ENCODE measurements at regions not wholly inside any gene's neighbourhood (a gene's known extent, or its start where the extent isn't known, plus 50 kb on each side); places are given as distances from the start of the nearest gene placed in this dataset.

- H3K36me3 ChIP-seq (ENCODE audit: control insufficient read depth, insufficient read depth, low read length) = no peaks in the 10 kb centered on the region
- peaks cover 3% of the 10 kb centered on the region for H3K4me1 ChIP-seq (ENCODE audit: control insufficient read depth, extremely low read depth, insufficient read depth, low read length)
- no peak overlapping the region for H3K9ac ChIP-seq (ENCODE audit: insufficient read depth, low read length)
- no peaks in the 10 kb centered on the region for H4K20me1 ChIP-seq (ENCODE audit: control insufficient read depth, extremely low read depth, insufficient read depth, low read length)
- H3K4me3 ChIP-seq (replicated peaks in 1 of 4; ENCODE audit: control extremely low read depth in 1 of 4, insufficient read depth in 1 of 4, low read depth in 3 of 4, low read length in 4 of 4) = no peak overlapping the region
- H3K4me2 ChIP-seq (ENCODE audit: extremely low read depth, insufficient read depth, low read length) = no peak overlapping the region
- no peak overlapping the region for H3K27ac ChIP-seq (ENCODE audit: insufficient read depth, low read length)
- H3K27me3 ChIP-seq (ENCODE audit: control insufficient read depth, insufficient read depth, low read length) = no peaks in the 10 kb centered on the region
- no peak for DNase-seq (ENCODE audit: low read depth in 2 of 2)
- no peak for TF ChIP-seq CTCF (conservative IDR thresholded peaks at IDR 0.05 in 1 of 2, IDR thresholded peaks at IDR 0.05 in 1 of 2; ENCODE audit: low read depth in 1 of 2, low read length in 2 of 2)
- TF ChIP-seq EZH2 (IDR thresholded peaks at IDR 0.05; ENCODE audit: low read length, missing control alignments) = no peak
- H3K9me3 ChIP-seq (ENCODE audit: control insufficient read depth, insufficient read depth, low read depth, low read length) = no peaks in the 10 kb centered on the region
- H3K79me2 ChIP-seq (ENCODE audit: control insufficient read depth, insufficient read depth, low read length) = no peaks in the 10 kb centered on the region
- no peak overlapping the region for H2AFZ ChIP-seq (ENCODE audit: low read length)
Measured at GRCh38 chr11:119505071-119505470, 82.1 kb upstream of the THY1 start.

- DNase-seq (ENCODE audit: low read depth in 2 of 2) = no peak
- Histone ChIP-seq H3K27me3 (ENCODE audit: control insufficient read depth, insufficient read depth, low read length) (no peaks in the 10 kb centered on the region), H3K9me3 (ENCODE audit: control insufficient read depth, insufficient read depth, low read depth, low read length) (no peaks in the 10 kb centered on the region), H3K36me3 (ENCODE audit: control insufficient read depth, insufficient read depth, low read length) (no peaks in the 10 kb centered on the region), H4K20me1 (ENCODE audit: control insufficient read depth, extremely low read depth, insufficient read depth, low read length) (no peaks in the 10 kb centered on the region), H2AFZ (ENCODE audit: low read length) (no peak overlapping the region), H3K79me2 (ENCODE audit: control insufficient read depth, insufficient read depth, low read length) (no peaks in the 10 kb centered on the region), H3K9ac (ENCODE audit: insufficient read depth, low read length) (no peak overlapping the region), H3K27ac (ENCODE audit: insufficient read depth, low read length) (no peak overlapping the region), H3K4me2 (ENCODE audit: extremely low read depth, insufficient read depth, low read length) (no peak overlapping the region), H3K4me3 (replicated peaks in 1 of 4; ENCODE audit: control extremely low read depth in 1 of 4, insufficient read depth in 1 of 4, low read depth in 3 of 4, low read length in 4 of 4) (no peak overlapping the region), H3K4me1 (ENCODE audit: control insufficient read depth, extremely low read depth, insufficient read depth, low read length) (no peaks in the 10 kb centered on the region)
- no peak for TF ChIP-seq EZH2 (IDR thresholded peaks at IDR 0.05; ENCODE audit: low read length, missing control alignments)
- no peak for TF ChIP-seq CTCF (conservative IDR thresholded peaks at IDR 0.05 in 1 of 2, IDR thresholded peaks at IDR 0.05 in 1 of 2; ENCODE audit: low read depth in 1 of 2, low read length in 2 of 2)
Measured at GRCh38 chr11:119504371-119504770, 81.4 kb upstream of the THY1 start.

- no peak for TF ChIP-seq EZH2 (IDR thresholded peaks at IDR 0.05; ENCODE audit: low read length, missing control alignments)
- no peak for TF ChIP-seq CTCF (conservative IDR thresholded peaks at IDR 0.05 in 1 of 2, IDR thresholded peaks at IDR 0.05 in 1 of 2; ENCODE audit: low read depth in 1 of 2, low read length in 2 of 2)
- Histone ChIP-seq H3K9me3 (ENCODE audit: control insufficient read depth, insufficient read depth, low read depth, low read length) (no peaks in the 10 kb centered on the region), H4K20me1 (ENCODE audit: control insufficient read depth, extremely low read depth, insufficient read depth, low read length) (no peaks in the 10 kb centered on the region), H3K4me2 (ENCODE audit: extremely low read depth, insufficient read depth, low read length) (no peak overlapping the region), H3K79me2 (ENCODE audit: control insufficient read depth, insufficient read depth, low read length) (no peaks in the 10 kb centered on the region), H3K27ac (ENCODE audit: insufficient read depth, low read length) (no peak overlapping the region), H3K36me3 (ENCODE audit: control insufficient read depth, insufficient read depth, low read length) (no peaks in the 10 kb centered on the region), H3K4me1 (ENCODE audit: control insufficient read depth, extremely low read depth, insufficient read depth, low read length) (no peaks in the 10 kb centered on the region), H3K9ac (ENCODE audit: insufficient read depth, low read length) (no peak overlapping the region), H3K4me3 (replicated peaks in 1 of 4; ENCODE audit: control extremely low read depth in 1 of 4, insufficient read depth in 1 of 4, low read depth in 3 of 4, low read length in 4 of 4) (no peak overlapping the region), H3K27me3 (ENCODE audit: control insufficient read depth, insufficient read depth, low read length) (peaks cover 8% of the 10 kb centered on the region), H2AFZ (ENCODE audit: low read length) (no peak overlapping the region)
- no peak for DNase-seq (ENCODE audit: low read depth in 2 of 2)
Measured at GRCh38 chr11:119501777-119502405, 78.9 kb upstream of the THY1 start.

All from fibroblast of lung (primary cell).